NCI-H345 (cell line): ENCODE measurements at regions not wholly inside any gene's neighbourhood (a gene's known extent, or its start where the extent isn't known, plus 50 kb on each side); places are given as distances from the start of the nearest gene placed in this dataset.

Experiments used
- DNase-seq: peaks from one replicate; lab custom pipeline; 2025; lab: John Stamatoyannopoulos, UW

GRCh38 chr1:218717575-218717974, 372.4 kb downstream of the TGFB2 start:
- no peak for DNase-seq

GRCh38 chr1:218718206-218718605, 373.1 kb downstream of the TGFB2 start:
- DNase-seq: no peak

DNA sequence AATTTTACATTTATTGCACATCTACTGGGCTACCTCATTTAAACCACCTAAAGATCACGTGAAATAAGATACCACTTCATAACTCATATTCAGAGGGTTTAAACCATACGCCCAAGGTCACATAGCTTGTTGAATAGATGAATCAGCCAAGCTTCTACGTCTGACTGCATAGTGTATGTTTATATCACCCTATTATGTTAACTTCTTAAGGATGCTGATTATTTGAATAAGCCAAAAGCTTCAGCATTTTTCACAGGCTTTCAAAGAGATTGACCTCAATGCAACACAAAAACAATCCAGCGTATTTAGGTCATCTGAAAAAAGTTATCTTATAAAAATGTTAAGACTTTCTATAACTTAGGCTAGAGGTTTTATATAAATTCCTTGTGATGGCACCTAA, 373.8 kb downstream of the TGFB2 start:
- no peak for DNase-seq

DNA sequence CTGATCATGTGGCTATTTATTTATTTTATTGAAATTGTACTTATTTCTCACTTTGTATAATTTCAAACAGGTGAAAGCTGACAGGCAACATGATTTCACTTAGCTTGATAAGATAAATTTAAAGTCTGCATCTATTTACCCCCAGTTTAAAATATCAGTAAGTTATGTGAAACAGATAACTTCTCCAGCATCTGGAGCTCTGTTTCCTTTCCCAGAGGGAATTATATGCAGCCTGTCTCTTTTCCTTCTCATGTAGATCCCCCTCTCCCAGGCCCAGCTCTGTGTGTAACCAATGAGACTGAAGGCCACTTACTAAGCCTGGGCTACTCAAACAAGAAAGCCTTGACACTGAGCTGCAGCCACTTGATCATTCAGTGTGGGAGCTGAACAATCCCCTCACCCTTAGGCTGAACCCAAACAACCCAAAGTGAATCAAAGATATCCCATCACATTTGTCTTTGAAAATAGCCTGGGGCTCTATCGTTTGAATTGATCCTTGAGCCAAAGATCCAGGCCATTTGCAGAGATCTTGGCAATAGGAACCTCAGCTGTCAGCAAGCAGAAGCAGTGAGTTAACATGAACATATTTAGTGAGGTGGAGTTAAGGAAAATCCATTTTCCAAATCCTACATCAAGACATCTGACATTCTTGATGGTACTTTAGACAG, 383.9 kb downstream of the TGFB2 start:
- no peak for DNase-seq

- DNase-seq: no peak
These were observed 390.4 kb downstream of the TGFB2 start for GRCh38 chr1:218735436-218736032.

- no peak for DNase-seq
These were observed 394.3 kb downstream of the TGFB2 start for GRCh38 chr1:218739426-218739825.

- DNase-seq: no peak
These were observed 396.7 kb downstream of the TGFB2 start for GRCh38 chr1:218741852-218742251.

- no peak for DNase-seq
These were observed 397.5 kb downstream of the TGFB2 start for GRCh38 chr1:218742467-218743262.

GRCh38 chr1:218743861-218744505, 398.8 kb downstream of the TGFB2 start:
- DNase-seq: no peak

DNA sequence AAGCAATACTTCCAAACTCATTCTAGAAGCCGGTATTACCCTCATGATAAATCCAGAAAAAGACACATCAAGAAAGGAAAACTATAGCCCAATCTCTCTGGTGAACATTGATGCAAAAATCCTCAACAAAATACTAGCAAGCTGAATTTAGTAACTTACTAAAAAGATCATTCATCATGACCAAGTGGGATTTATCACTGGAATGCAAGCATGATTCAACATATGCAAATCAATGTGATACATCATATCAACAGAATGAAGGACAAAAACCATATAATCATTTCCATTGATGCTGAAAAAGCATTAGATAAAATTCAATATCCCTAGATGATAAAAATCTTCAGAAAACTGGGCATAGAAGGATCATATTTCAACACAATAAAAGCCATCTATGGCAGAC, 402.9 kb downstream of the TGFB2 start:
- DNase-seq: no peak

DNA sequence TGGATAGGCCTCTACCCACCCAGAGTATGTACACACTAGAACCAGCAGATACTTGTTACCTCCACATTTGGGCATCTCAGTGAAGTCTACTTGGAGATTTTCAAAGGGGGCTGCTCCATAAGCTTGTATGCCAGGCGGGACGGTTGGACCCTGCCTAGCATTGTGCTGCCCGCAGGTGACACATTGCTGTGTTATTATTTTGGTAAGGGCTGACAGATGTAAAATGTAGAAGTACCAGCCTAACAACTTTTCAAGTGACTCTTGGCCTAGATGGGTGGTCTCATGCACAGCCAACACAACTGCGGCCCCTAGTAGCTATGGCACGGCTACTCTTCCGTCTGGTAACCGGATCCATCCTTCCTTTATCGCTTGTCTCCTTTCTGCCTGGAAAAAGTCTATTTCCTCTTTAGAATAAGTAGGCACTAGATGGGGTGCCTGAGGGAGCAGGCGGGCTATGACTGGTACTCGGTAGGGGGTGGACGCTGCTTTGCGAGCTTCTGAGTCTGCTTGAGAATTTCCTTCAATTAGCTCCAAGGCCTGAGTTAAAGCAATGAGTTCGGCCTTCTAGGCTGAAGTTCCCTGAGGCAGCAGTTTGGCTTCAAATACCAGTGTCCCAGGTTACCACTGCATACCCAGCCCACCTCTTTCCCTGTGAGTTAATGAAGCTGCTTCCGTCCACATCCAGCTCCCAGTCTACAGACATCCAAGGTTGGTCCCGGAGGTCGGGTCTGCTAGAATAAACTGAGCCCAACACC, 405.3 kb downstream of the TGFB2 start:
- no peak for DNase-seq

DNA sequence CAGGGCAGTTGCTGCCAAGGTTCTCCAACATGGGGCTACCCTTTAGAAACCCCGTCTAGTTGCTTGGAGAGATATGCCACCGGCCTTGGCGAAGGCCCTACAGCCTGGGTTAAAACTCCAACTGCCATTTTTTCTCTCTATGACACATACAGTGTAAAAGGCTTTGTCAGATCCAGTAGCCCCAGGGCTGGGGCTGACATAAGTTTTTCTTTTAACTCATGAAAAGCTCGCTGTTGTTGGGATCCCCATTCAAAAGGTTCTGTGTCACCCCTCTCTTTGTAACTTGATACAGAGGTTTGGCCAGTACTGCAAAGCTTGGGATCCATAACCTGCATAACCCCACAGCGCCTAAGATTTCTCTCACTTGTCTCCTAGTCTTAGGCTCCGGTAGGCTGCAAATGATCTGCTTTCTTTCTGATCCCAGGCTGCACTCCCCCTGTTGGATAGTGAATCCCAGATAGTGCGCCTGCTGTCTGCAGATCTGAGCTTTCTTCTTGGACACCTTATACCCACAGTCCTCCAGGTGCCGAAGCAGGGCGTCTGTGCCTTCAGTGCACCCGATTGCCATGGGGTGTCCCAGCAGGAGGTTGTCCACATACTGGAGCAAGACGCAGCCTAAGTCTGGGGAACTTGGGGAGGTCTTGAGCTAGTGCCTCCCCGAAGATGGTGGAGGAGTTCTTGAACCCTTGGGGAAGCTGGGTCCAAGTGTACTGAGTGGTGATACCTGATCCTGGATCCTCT, 406.2 kb downstream of the TGFB2 start:
- DNase-seq: no peak

DNA sequence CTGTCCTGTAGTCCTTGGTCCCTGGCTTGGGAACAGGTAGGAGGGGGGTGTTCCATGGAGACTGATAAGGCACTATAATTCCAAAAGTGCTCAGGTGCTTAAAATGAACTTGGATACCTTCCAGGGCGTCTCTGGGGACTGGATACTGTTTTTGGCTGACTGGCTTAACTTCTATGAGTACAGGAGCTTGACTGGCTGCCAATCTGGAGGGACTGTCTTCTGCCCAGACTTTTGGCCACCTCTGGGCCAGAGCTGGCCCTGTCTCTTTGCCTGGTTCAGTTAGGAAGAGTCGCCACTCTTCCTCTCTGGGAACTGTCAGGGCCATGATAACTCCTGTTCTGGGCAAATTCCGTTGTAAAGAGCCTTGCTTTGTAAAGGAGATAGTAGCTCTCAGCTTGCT, 407.0 kb downstream of the TGFB2 start:
- no peak for DNase-seq

- DNase-seq: no peak
These were observed 409.3 kb downstream of the TGFB2 start for GRCh38 chr1:218754477-218754876.

- no peak for DNase-seq
These were observed 410.0 kb downstream of the TGFB2 start for GRCh38 chr1:218755128-218755527.

GRCh38 chr1:218759795-218760194, 413.9 kb upstream of the LYPLAL1 start:
- DNase-seq: no peak

DNA sequence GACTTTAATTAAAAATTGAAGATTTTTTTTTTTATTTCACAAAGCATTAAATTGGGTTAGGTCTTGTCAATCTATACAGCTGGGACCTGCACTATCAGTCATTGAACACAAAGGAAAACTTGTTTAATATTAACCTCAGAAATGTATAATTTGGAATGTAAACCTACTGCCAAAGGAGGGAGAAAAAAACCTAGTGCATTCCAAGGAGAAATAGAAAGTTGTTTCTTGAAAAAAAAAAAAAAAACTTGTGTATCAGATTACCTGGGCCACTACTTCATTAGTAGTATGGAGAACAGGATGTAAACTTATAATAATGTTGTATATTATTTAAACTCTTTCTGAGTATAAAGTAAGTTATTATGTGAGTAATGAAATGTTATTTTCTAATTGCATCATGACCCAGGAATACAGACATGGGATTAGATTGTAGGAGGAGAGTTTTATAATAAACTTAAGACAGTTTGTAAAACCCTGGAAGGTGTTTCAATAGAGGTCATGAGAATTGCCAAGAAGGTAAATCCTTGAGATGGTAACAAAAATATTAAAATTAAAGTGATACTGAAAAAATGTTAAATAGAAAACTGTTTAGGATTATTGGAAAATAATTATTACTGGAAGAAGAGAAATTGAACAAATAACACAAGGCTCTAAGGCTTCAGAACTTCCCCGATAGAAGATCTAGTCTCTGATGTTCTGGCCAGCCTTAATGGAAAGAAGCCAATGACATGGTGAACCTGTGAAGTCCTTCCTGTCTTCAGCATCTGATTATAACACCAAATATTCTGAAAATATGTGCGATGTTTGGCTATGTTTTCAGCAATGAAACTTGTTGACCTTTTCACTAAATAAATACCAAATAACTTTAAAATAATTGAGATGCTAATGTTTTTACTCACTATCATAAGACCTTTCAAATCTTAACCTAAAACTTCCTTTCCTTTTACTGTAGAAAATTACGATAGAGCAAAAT, 412.8 kb upstream of the LYPLAL1 start:
- no peak for DNase-seq

DNA sequence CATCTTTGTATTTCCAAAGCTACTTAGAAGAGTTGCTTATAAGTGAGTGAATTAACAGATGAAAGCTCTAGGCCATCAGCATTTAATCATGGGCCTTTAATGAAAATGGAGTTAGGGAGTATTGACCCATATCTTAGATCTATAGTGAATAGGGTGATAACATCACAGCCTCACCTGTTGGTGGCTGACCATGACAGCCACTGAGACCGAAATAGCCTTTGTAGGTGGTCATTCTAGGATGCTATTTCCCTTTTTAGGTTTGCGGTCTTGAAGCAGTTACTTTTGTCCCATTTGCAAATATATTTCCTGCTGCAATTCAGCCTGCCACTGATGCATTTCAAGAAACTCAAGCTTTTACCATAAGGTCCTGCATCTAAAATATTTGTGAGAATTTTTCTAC, 410.1 kb upstream of the LYPLAL1 start:
- DNase-seq: no peak

DNA sequence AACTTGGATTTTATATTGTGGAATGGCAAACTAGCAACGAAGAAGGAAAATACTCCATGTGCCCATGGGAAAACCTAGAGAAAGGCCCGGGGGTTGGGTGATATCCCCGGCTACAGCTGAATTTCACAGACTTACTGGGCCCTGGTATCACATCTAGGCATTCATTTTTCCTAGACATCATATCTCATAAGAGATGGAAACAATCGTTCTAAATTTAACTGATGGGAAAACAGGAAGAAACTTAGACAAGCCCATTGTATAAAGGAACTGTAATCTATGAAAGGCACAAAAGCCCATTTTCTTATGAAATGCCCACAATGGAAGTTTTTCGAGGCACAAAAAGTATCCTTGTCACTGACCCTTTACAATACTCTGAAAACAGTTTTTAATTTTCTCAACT, 407.9 kb upstream of the LYPLAL1 start:
- DNase-seq: no peak

- DNase-seq: no peak
These were observed 401.7 kb upstream of the LYPLAL1 start for GRCh38 chr1:218771931-218772330.
